Naive thymus-derived CD4-positive, alpha-beta T cell (primary cell): ENCODE measurements at regions not wholly inside any gene's neighbourhood (a gene's known extent, or its start where the extent isn't known, plus 50 kb on each side); places are given as distances from the start of the nearest gene placed in this dataset.
"Not testable (repeated sequence)": the region's sequence is repeated elsewhere in the genome, so short reads cannot be mapped to it uniquely, and the experiment has no call there.

Experiments
- ATAC-seq: fragments of 150-1000 bp; cut with Tn5 transposase; 2 replicates; pipeline ENCODE4 v1.10.0; 2021; ENCODE audit warnings: mild to moderate bottlenecking, moderate library complexity
- CTCF ChIA-PET: fragments of 350-600 bp; sonication (Branson Sonifier 250); formaldehyde crosslinking; loops from one replicate; lab custom pipeline; 2021; ENCODE audit warnings: antibody characterized with exemption; lab: Charles Lee
- POLR2A ChIA-PET: fragments of 350-600 bp; sonication (Branson Sonifier 250); formaldehyde crosslinking; loops from one replicate; lab custom pipeline; 2021; ENCODE audit warnings: antibody characterized with exemption, inconsistent platforms; lab: Charles Lee
- DNase-seq, 9 donors: peaks; one replicate each; pipeline versions ENCODE4 v3.0.0 to v3.0.0-alpha.2; 2020 to 2022; ENCODE audit warnings: mixed read lengths in 1 of 9
- H3K27ac ChIP-seq: one replicate; pipeline ENCODE4 v1.7.0; 2013; ENCODE audit warnings: mild to moderate bottlenecking, low read depth, low read length, moderate library complexity
- H3K27me3 ChIP-seq, 2 donors: one replicate each; pipeline ENCODE4 v1.7.0; 2013; ENCODE audit warnings: low read length in 2 of 2, mild to moderate bottlenecking in 2 of 2, moderate library complexity in 2 of 2; ENCODE audit not compliant: control insufficient read depth in 2 of 2, insufficient read depth in 2 of 2
- H3K36me3 ChIP-seq, 3 experiments: 1 replicate in 2 of 3; 2 replicates in 1 of 3; pipeline ENCODE4 v1.7.0; 2013; ENCODE audit warnings: low read length in 3 of 3, mild to moderate bottlenecking in 3 of 3, moderate library complexity in 1 of 3; ENCODE audit not compliant: insufficient read depth in 3 of 3, control insufficient read depth in 2 of 3
- H3K4me1 ChIP-seq, 2 donors: one replicate each; pipeline ENCODE4 v1.7.0; 2013; ENCODE audit warnings: low read length in 2 of 2, mild to moderate bottlenecking in 2 of 2, moderate library complexity in 1 of 2; ENCODE audit not compliant: control insufficient read depth in 2 of 2, insufficient read depth in 2 of 2
- H3K4me3 ChIP-seq: 2 replicates; pipeline ENCODE4 v1.7.0; 2013; ENCODE audit warnings: mild to moderate bottlenecking, low read length
- H3K9me3 ChIP-seq, 3 experiments: 1 replicate in 2 of 3; 2 replicates in 1 of 3; pipeline ENCODE4 v1.7.0; 2013; ENCODE audit warnings: low read length in 3 of 3; ENCODE audit not compliant: control insufficient read depth in 2 of 3
- H3K27ac Mint-ChIP-seq, 9 donors: one replicate each; pipeline ENCODE4 v1.8.0; 2020 to 2022; ENCODE audit warnings: mixed read lengths in 9 of 9, mild to moderate bottlenecking in 8 of 9, moderate library complexity in 5 of 9, inconsistent platforms in 2 of 9
- H3K27me3 Mint-ChIP-seq, 5 donors: one replicate each; pipeline ENCODE4 v1.8.0; 2021 to 2022; ENCODE audit warnings: mixed read lengths in 5 of 5, mild to moderate bottlenecking in 1 of 5
- H3K36me3 Mint-ChIP-seq, 5 donors: one replicate each; pipeline ENCODE4 v1.8.0; 2020 to 2022; ENCODE audit warnings: mixed read lengths in 5 of 5, mild to moderate bottlenecking in 3 of 5, inconsistent platforms in 1 of 5
- H3K4me1 Mint-ChIP-seq, 7 donors: one replicate each; pipeline ENCODE4 v1.8.0; 2020 to 2022; ENCODE audit warnings: mixed read lengths in 7 of 7, mild to moderate bottlenecking in 3 of 7, inconsistent platforms in 1 of 7
- H3K4me3 Mint-ChIP-seq, 10 donors: one replicate each; pipeline ENCODE4 v1.8.0; 2020 to 2022; ENCODE audit warnings: mild to moderate bottlenecking in 10 of 10, mixed read lengths in 10 of 10, moderate library complexity in 6 of 10, inconsistent platforms in 2 of 10
- H3K9me3 Mint-ChIP-seq, 11 donors: one replicate each; pipeline ENCODE4 v1.8.0; 2020 to 2022; ENCODE audit warnings: mixed read lengths in 11 of 11, mild to moderate bottlenecking in 4 of 11, inconsistent platforms in 1 of 11, moderate library complexity in 1 of 11
- intact Hi-C, 2 donors: fragments of 100-400 bp; cut with micrococcal nuclease; formaldehyde crosslinking; loops; one replicate each; pipeline ENCODE4 v1.15.1; 2023

DNA sequence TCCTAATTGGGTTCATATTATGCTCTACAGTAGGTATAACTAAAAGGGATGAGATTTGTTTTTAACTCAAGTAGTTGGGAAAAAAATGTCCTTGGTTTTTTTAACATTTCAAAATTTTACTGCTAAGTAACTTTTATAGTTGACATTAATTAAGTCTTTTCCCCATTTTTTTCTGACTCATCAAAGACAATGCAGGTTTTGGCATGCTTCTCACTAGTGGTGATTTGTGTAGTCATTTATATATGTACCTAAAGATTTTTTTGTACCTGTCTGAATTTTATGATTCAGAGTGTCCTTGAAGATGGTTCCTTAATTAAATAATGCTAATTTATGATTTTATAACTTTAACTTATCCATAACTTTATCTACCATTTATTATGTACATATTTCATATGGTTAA is 882.3 kb upstream of the TMEFF2 start:
- POLR2A ChIA-PET = no interaction called here
- CTCF ChIA-PET = interaction anchor here (0.6 kb wide), 1 partner anchor 24 kb away, joined by 3 read pairs; no protein-coding TSS in a partner anchor

DNA sequence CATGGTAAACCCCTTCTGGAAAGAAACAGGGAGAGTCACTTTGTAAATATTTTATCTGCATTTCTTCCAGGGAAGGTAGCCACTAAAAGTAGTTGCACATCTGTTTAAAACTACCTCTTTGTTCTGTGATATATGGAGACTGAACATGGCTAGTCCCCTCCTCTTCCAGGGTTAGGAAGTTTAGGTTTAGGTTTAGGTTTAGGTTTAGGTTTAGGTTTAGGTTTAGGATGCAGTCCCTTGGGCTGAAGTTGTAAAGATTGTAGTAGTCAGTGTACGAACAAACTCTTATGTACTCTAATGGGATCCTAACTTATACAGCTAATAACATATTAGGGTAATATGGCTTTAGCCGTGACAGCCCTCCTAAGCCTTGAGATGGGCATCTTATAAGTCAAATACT is 880.2 kb upstream of the TMEFF2 start:
- H3K27ac Mint-ChIP-seq = no peak overlapping the region
- Histone ChIP-seq H3K36me3 (no peaks in the 10 kb centered on the region), H3K4me1 (no peaks in the 10 kb centered on the region), H3K27me3 (no peaks in the 10 kb centered on the region), H3K9me3 (no peaks in the 10 kb centered on the region), H3K27ac (no peak overlapping the region), H3K4me3 (no peak overlapping the region)
- H3K4me3 Mint-ChIP-seq = no peak overlapping the region
- peaks cover 0 to 16% (median 0%) of the 10 kb centered on the region in 11 donors for H3K9me3 Mint-ChIP-seq
- intact Hi-C loops = no loop called here
- H3K36me3 Mint-ChIP-seq = no peaks in the 10 kb centered on the region
- no peaks in the 10 kb centered on the region for H3K4me1 Mint-ChIP-seq
- no peaks in the 10 kb centered on the region for H3K27me3 Mint-ChIP-seq
- no peak for DNase-seq
- POLR2A ChIA-PET = no interaction called here
- no peak for ATAC-seq
- CTCF ChIA-PET = no interaction called here

More for the DNA sequence above, 882.3 kb upstream of the TMEFF2 start:
- Mint-ChIP-seq H3K4me1 (no peaks in the 10 kb centered on the region), H3K9me3 (peaks cover 0 to 7% (median 0%) of the 10 kb centered on the region in 11 donors), H3K27me3 (no peaks in the 10 kb centered on the region), H3K4me3 (no peak overlapping the region), H3K27ac (no peak overlapping the region), H3K36me3 (no peaks in the 10 kb centered on the region)
- DNase-seq (no peak), ATAC-seq (no peak)
- no peak overlapping the region for H3K4me3 ChIP-seq
- no peaks in the 10 kb centered on the region for H3K4me1 ChIP-seq
- no peaks in the 10 kb centered on the region for H3K9me3 ChIP-seq
- H3K27me3 ChIP-seq = no peaks in the 10 kb centered on the region
- H3K27ac ChIP-seq = no peak overlapping the region
- H3K36me3 ChIP-seq = no peaks in the 10 kb centered on the region
- intact Hi-C loops = no loop called here

GRCh38 chr2:193072647-193073046 is 877.9 kb upstream of the TMEFF2 start:
- Mint-ChIP-seq H3K9me3 (peaks cover 0 to 28% (median 0%) of the 10 kb centered on the region in 11 donors), H3K4me1 (no peaks in the 10 kb centered on the region), H3K27ac (no peak overlapping the region), H3K36me3 (no peaks in the 10 kb centered on the region), H3K4me3 (no peak overlapping the region), H3K27me3 (no peaks in the 10 kb centered on the region)
- ATAC-seq (no peak), DNase-seq (no peak)
- no peak overlapping the region for H3K4me3 ChIP-seq
- H3K27ac ChIP-seq = no peak overlapping the region
- H3K27me3 ChIP-seq = no peaks in the 10 kb centered on the region
- ChIA-PET POLR2A (no interaction called here), CTCF (no interaction called here)
- H3K9me3 ChIP-seq = no peaks in the 10 kb centered on the region
- intact Hi-C loops = no loop called here
- no peaks in the 10 kb centered on the region for H3K4me1 ChIP-seq
- H3K36me3 ChIP-seq = no peaks in the 10 kb centered on the region

GRCh38 chr2:193025556-193025955 is 830.8 kb upstream of the TMEFF2 start:
- H3K36me3 Mint-ChIP-seq, H3K27me3 Mint-ChIP-seq, CTCF ChIA-PET, H3K4me3 Mint-ChIP-seq, H3K4me3 ChIP-seq, H3K36me3 ChIP-seq, DNase-seq, H3K4me1 Mint-ChIP-seq, H3K4me1 ChIP-seq, H3K27me3 ChIP-seq, POLR2A ChIA-PET, H3K27ac Mint-ChIP-seq, H3K27ac ChIP-seq, intact Hi-C loops, ATAC-seq, H3K9me3 ChIP-seq: not testable (repeated sequence)
- H3K9me3 Mint-ChIP-seq = peaks cover 0 to 38% (median 7%) of the 10 kb centered on the region in 11 donors

GRCh38 chr2:193024791-193025190 is 830.1 kb upstream of the TMEFF2 start:
- POLR2A ChIA-PET = no interaction called here
- no peaks in the 10 kb centered on the region for H3K4me1 ChIP-seq
- Mint-ChIP-seq H3K4me1 (no peaks in the 10 kb centered on the region), H3K27ac (no peak overlapping the region), H3K9me3 (peaks cover 0 to 33% (median 5%) of the 10 kb centered on the region in 11 donors), H3K4me3 (no peak overlapping the region), H3K27me3 (no peaks in the 10 kb centered on the region), H3K36me3 (peaks cover 0 to 5% (median 0%) of the 10 kb centered on the region in 5 donors)
- no peak overlapping the region for H3K4me3 ChIP-seq
- ATAC-seq (no peak), DNase-seq (no peak)
- H3K9me3 ChIP-seq = no peaks in the 10 kb centered on the region
- H3K36me3 ChIP-seq = no peaks in the 10 kb centered on the region
- intact Hi-C loops = no loop called here
- CTCF ChIA-PET = no interaction called here
- H3K27ac ChIP-seq = no peak overlapping the region
- H3K27me3 ChIP-seq = no peaks in the 10 kb centered on the region

DNA sequence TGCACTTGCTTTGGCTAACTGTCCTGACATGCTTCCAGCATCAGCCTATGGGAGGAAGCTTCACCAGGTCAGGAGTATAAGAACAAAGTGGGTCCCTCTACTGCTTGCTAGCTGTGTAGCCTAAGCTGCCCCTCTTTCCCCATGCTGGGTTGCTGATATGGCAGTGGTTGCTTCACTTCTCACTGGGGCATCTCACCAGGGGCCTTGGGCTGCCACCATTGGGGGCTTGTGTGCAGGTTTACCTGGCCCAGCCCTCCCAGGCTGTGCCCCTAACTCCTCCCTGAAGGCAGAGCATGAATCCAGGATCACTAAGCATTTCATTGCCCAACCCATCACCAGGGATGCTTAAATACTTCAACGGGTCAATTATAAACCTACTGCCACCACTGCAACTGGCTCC is 817.1 kb upstream of the TMEFF2 start:
- no peaks in the 10 kb centered on the region for H3K27me3 Mint-ChIP-seq
- no peak for ATAC-seq
- H3K4me1 Mint-ChIP-seq = no peaks in the 10 kb centered on the region
- H3K36me3 Mint-ChIP-seq = no peaks in the 10 kb centered on the region
- H3K4me3 Mint-ChIP-seq = no peak overlapping the region
- Histone ChIP-seq H3K4me3 (no peak overlapping the region), H3K27ac (no peak overlapping the region), H3K9me3 (no peaks in the 10 kb centered on the region), H3K4me1 (no peaks in the 10 kb centered on the region), H3K36me3 (no peaks in the 10 kb centered on the region), H3K27me3 (no peaks in the 10 kb centered on the region)
- POLR2A ChIA-PET = no interaction called here
- intact Hi-C loops = no loop called here
- CTCF ChIA-PET = no interaction called here
- no peak overlapping the region for H3K27ac Mint-ChIP-seq
- no peak for DNase-seq
- peaks cover 0 to 12% (median 2%) of the 10 kb centered on the region in 11 donors for H3K9me3 Mint-ChIP-seq

DNA sequence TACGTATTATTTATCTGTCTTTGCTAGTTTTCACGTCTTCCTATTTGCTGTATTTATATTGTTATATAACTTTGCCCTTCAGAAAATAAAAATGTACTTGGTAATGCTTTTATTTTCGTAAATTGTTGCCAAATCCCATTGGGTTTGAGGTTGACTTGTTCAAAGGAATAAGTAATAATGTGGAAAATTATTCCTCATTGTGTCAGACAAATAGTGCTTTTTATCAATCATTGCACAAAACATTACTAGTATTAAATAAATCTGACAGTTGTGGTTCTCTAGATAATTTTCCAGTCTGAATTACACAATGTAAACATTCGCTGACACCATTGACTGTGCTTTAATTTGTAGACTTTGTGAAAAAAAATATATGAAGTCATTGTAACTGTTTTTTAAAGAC is 798.3 kb upstream of the TMEFF2 start:
- no peak overlapping the region for H3K27ac Mint-ChIP-seq
- no peaks in the 10 kb centered on the region for H3K4me1 ChIP-seq
- POLR2A ChIA-PET = no interaction called here

More for the DNA sequence above, 798.3 kb upstream of the TMEFF2 start:
- Mint-ChIP-seq H3K4me1 (no peaks in the 10 kb centered on the region), H3K4me3 (no peak overlapping the region), H3K27me3 (no peaks in the 10 kb centered on the region), H3K9me3 (peaks cover 0 to 9% (median 5%) of the 10 kb centered on the region in 11 donors), H3K36me3 (no peaks in the 10 kb centered on the region)
- no peaks in the 10 kb centered on the region for H3K36me3 ChIP-seq
- no peak for DNase-seq
- H3K4me3 ChIP-seq = no peak overlapping the region
- CTCF ChIA-PET = no interaction called here
- H3K27me3 ChIP-seq = no peaks in the 10 kb centered on the region
- intact Hi-C loops = no loop called here
- no peaks in the 10 kb centered on the region for H3K9me3 ChIP-seq
- no peak for ATAC-seq
- no peak overlapping the region for H3K27ac ChIP-seq
